ENCODE measurements at regions not wholly inside any gene's neighbourhood (a gene's known extent, or its start where the extent isn't known, plus 50 kb on each side); places are given as distances from the start of the nearest gene placed in this dataset.

- TF ChIP-seq SPI1 (IDR thresholded peaks at IDR 0.05; ENCODE audit: borderline replicate concordance, low read depth) (no peak), POLR2AphosphoS5 (IDR thresholded peaks at IDR 0.05; ENCODE audit: low read depth) (no peak), CTCF (IDR thresholded peaks at IDR 0.05; ENCODE audit: insufficient read depth, low read length) (no peak), REST (IDR thresholded peaks at IDR 0.05; ENCODE audit: insufficient replicate concordance, low read depth) (no peak), GABPA (IDR thresholded peaks at IDR 0.05; ENCODE audit: low read depth) (no peak)
Measured at GRCh38 chr5:7320701-7321301, 75.1 kb upstream of the ADCY2 start.

GRCh38 chr5:7321724-7322123, 74.2 kb upstream of the ADCY2 start:
- no peak for TF ChIP-seq POLR2AphosphoS5 (IDR thresholded peaks at IDR 0.05; ENCODE audit: low read depth)
- TF ChIP-seq GABPA (IDR thresholded peaks at IDR 0.05; ENCODE audit: low read depth), result no peak
- DNase-seq (ENCODE audit: low read depth in 1 of 2, low spot score in 1 of 2), result no peak
- Histone ChIP-seq H3K4me3 (replicated peaks; ENCODE audit: insufficient read depth, low read length) (no peak overlapping the region), H3K27me3 (ENCODE audit: insufficient read depth, poor library complexity, severe bottlenecking) (peaks cover 4% of the 10 kb centered on the region), H3K27ac (replicated peaks) (no peak overlapping the region)

More at GRCh38 chr5:7320701-7321301, 75.1 kb upstream of the ADCY2 start:
- DNase-seq (ENCODE audit: low read depth in 1 of 2, low spot score in 1 of 2), result no peak
- H3K27ac ChIP-seq (replicated peaks), result no peak overlapping the region
- H3K27me3 ChIP-seq (ENCODE audit: insufficient read depth, poor library complexity, severe bottlenecking), result peaks cover 4% of the 10 kb centered on the region
- H3K4me3 ChIP-seq (replicated peaks; ENCODE audit: insufficient read depth, low read length), result no peak overlapping the region

- Histone ChIP-seq H3K4me3 (replicated peaks; ENCODE audit: insufficient read depth, low read length) (no peak overlapping the region), H3K27ac (replicated peaks) (no peak overlapping the region), H3K27me3 (ENCODE audit: insufficient read depth, poor library complexity, severe bottlenecking) (peaks cover 4% of the 10 kb centered on the region)
- TF ChIP-seq GABPA (IDR thresholded peaks at IDR 0.05; ENCODE audit: low read depth) (no peak), CTCF (IDR thresholded peaks at IDR 0.05; ENCODE audit: insufficient read depth, low read length) (no peak), REST (IDR thresholded peaks at IDR 0.05; ENCODE audit: insufficient replicate concordance, low read depth) (no peak), SPI1 (IDR thresholded peaks at IDR 0.05; ENCODE audit: borderline replicate concordance, low read depth) (no peak), POLR2AphosphoS5 (IDR thresholded peaks at IDR 0.05; ENCODE audit: low read depth) (no peak)
- no peak for DNase-seq (ENCODE audit: low read depth in 1 of 2, low spot score in 1 of 2)
Measured at GRCh38 chr5:7324919-7325318, 71.0 kb upstream of the ADCY2 start.

- no peak for DNase-seq (ENCODE audit: low read depth in 1 of 2, low spot score in 1 of 2)
- Histone ChIP-seq H3K27me3 (ENCODE audit: insufficient read depth, poor library complexity, severe bottlenecking) (peaks cover 2% of the 10 kb centered on the region), H3K4me3 (replicated peaks; ENCODE audit: insufficient read depth, low read length) (no peak overlapping the region), H3K27ac (replicated peaks) (no peak overlapping the region)
- TF ChIP-seq SPI1 (IDR thresholded peaks at IDR 0.05; ENCODE audit: borderline replicate concordance, low read depth), result no peak
- TF ChIP-seq REST (IDR thresholded peaks at IDR 0.05; ENCODE audit: insufficient replicate concordance, low read depth), result no peak
- TF ChIP-seq GABPA (IDR thresholded peaks at IDR 0.05; ENCODE audit: low read depth), result no peak
- no peak for TF ChIP-seq POLR2AphosphoS5 (IDR thresholded peaks at IDR 0.05; ENCODE audit: low read depth)
- no peak for TF ChIP-seq CTCF (IDR thresholded peaks at IDR 0.05; ENCODE audit: insufficient read depth, low read length)
Measured at GRCh38 chr5:7325975-7326913, 69.7 kb upstream of the ADCY2 start.
